ENCODE measurements at regions not wholly inside any gene's neighbourhood (a gene's known extent, or its start where the extent isn't known, plus 50 kb on each side); places are given as distances from the start of the nearest gene placed in this dataset.
"Not testable (repeated sequence)": the region's sequence is repeated elsewhere in the genome, so short reads cannot be mapped to it uniquely, and the experiment has no call there.

- Histone ChIP-seq H3K9me3 (ENCODE audit: control insufficient read depth, low read length) (peaks cover 9% of the 10 kb centered on the region), H3K14ac (ENCODE audit: low read length in 2 of 2) (no peak overlapping the region), H2BK15ac (ENCODE audit: low read depth, poor library complexity, severe bottlenecking) (no peak overlapping the region), H2AK5ac (ENCODE audit: low read length, severe bottlenecking) (no peak overlapping the region), H3K4me3 (ENCODE audit: insufficient read depth in 1 of 2, low read depth in 1 of 2, low read length in 2 of 2) (no peak overlapping the region), H3K18ac (ENCODE audit: low read depth in 1 of 2, low read length in 2 of 2) (no peak overlapping the region), H3K36me3 (ENCODE audit: control insufficient read depth in 1 of 2, insufficient read depth in 2 of 2, low read depth in 1 of 2, low read length in 2 of 2) (no peaks in the 10 kb centered on the region), H3K4me2 (ENCODE audit: low read length, poor library complexity, severe bottlenecking) (no peak overlapping the region), H3K23ac (ENCODE audit: low read length in 2 of 2) (no peak overlapping the region), H3K9ac (ENCODE audit: low read length) (no peak overlapping the region), H3K79me1 (replicated peaks; ENCODE audit: low read length, poor library complexity, severe bottlenecking) (no peaks in the 10 kb centered on the region), H4K91ac (ENCODE audit: low read length) (no peak overlapping the region), H2BK12ac (ENCODE audit: low read length in 2 of 2) (peak overlapping the region in 1 of 2 experiments; percentile 54), H2AFZ (ENCODE audit: low read depth, low read length) (no peak overlapping the region), H2BK5ac (ENCODE audit: low read depth, low read length, poor library complexity, severe bottlenecking) (no peak overlapping the region), H2BK120ac (ENCODE audit: low read depth, low read length) (no peak overlapping the region), H3K27ac (ENCODE audit: low read length, poor library complexity, severe bottlenecking) (no peak overlapping the region), H4K8ac (ENCODE audit: low read length) (no peak overlapping the region), H3K4me1 (ENCODE audit: control insufficient read depth, insufficient read depth, low read depth, low read length) (no peaks in the 10 kb centered on the region), H3K4ac (ENCODE audit: low read depth in 1 of 2, low read length in 2 of 2) (no peak overlapping the region), H3K27me3 (ENCODE audit: control insufficient read depth in 1 of 2, insufficient read depth in 1 of 2, low read length in 2 of 2) (no peaks in the 10 kb centered on the region)
- peak; percentile 37 for DNase-seq
- 88% methylated on average over 2 of the region's 2 CpGs for WGBS
Measured at GRCh38 chr14:38056270-38056669, 151.4 kb upstream of the SSTR1 start.

- H3K9me3 ChIP-seq (ENCODE audit: control insufficient read depth, low read length), result peaks cover 28% of the 10 kb centered on the region
- H3K9ac ChIP-seq (ENCODE audit: low read length); H2BK120ac ChIP-seq (ENCODE audit: low read depth, low read length); H4K8ac ChIP-seq (ENCODE audit: low read length); H3K4me3 ChIP-seq (ENCODE audit: insufficient read depth in 1 of 2, low read depth in 1 of 2, low read length in 2 of 2); H2BK15ac ChIP-seq (ENCODE audit: low read depth, poor library complexity, severe bottlenecking); H4K91ac ChIP-seq (ENCODE audit: low read length); H3K4me1 ChIP-seq (ENCODE audit: control insufficient read depth, insufficient read depth, low read depth, low read length); H2AK5ac ChIP-seq (ENCODE audit: low read length, severe bottlenecking); H3K27ac ChIP-seq (ENCODE audit: low read length, poor library complexity, severe bottlenecking); H2AFZ ChIP-seq (ENCODE audit: low read depth, low read length); H2BK5ac ChIP-seq (ENCODE audit: low read depth, low read length, poor library complexity, severe bottlenecking); H3K4me2 ChIP-seq (ENCODE audit: low read length, poor library complexity, severe bottlenecking); DNase-seq; H3K27me3 ChIP-seq (ENCODE audit: control insufficient read depth in 1 of 2, insufficient read depth in 1 of 2, low read length in 2 of 2); H3K79me1 ChIP-seq (replicated peaks; ENCODE audit: low read length, poor library complexity, severe bottlenecking); H3K36me3 ChIP-seq (ENCODE audit: control insufficient read depth in 1 of 2, insufficient read depth in 2 of 2, low read depth in 1 of 2, low read length in 2 of 2); H2BK12ac ChIP-seq (ENCODE audit: low read length in 2 of 2); H3K14ac ChIP-seq (ENCODE audit: low read length in 2 of 2); H3K23ac ChIP-seq (ENCODE audit: low read length in 2 of 2); H3K4ac ChIP-seq (ENCODE audit: low read depth in 1 of 2, low read length in 2 of 2); H3K18ac ChIP-seq (ENCODE audit: low read depth in 1 of 2, low read length in 2 of 2): not testable (repeated sequence)
- WGBS, result 94% methylated on average over 2 of the region's 2 CpGs
Measured at GRCh38 chr14:38062223-38062622, 145.5 kb upstream of the SSTR1 start.

- DNase-seq, result no peak
- H3K4me2 ChIP-seq (ENCODE audit: low read length, poor library complexity, severe bottlenecking), result no peak overlapping the region
- no CpG with 5 or more reads among the region's 2 CpGs for WGBS
Measured at GRCh38 chr14:38063711-38064320, 143.9 kb upstream of the SSTR1 start.

GRCh38 chr14:38065106-38065762, 142.5 kb upstream of the SSTR1 start:
- peaks cover 26% of the 10 kb centered on the region for H3K9me3 ChIP-seq (ENCODE audit: control insufficient read depth, low read length)
- no peaks in the 10 kb centered on the region for H3K27me3 ChIP-seq (ENCODE audit: control insufficient read depth in 1 of 2, insufficient read depth in 1 of 2, low read length in 2 of 2)
- no peak overlapping the region for H2AK5ac ChIP-seq (ENCODE audit: low read length, severe bottlenecking)
- no peak overlapping the region for H3K23ac ChIP-seq (ENCODE audit: low read length in 2 of 2)
- H3K4me2 ChIP-seq (ENCODE audit: low read length, poor library complexity, severe bottlenecking), result no peak overlapping the region
- no peak overlapping the region for H3K9ac ChIP-seq (ENCODE audit: low read length)
- H3K4ac ChIP-seq (ENCODE audit: low read depth in 1 of 2, low read length in 2 of 2), result no peak overlapping the region
- H3K14ac ChIP-seq (ENCODE audit: low read length in 2 of 2), result no peak overlapping the region
- no peak overlapping the region for H3K18ac ChIP-seq (ENCODE audit: low read depth in 1 of 2, low read length in 2 of 2)
- no peaks in the 10 kb centered on the region for H3K4me1 ChIP-seq (ENCODE audit: control insufficient read depth, insufficient read depth, low read depth, low read length)
- H2BK120ac ChIP-seq (ENCODE audit: low read depth, low read length), result no peak overlapping the region
- DNase-seq, result no peak
- no peak overlapping the region for H3K4me3 ChIP-seq (ENCODE audit: insufficient read depth in 1 of 2, low read depth in 1 of 2, low read length in 2 of 2)
- H3K79me1 ChIP-seq (replicated peaks; ENCODE audit: low read length, poor library complexity, severe bottlenecking), result no peaks in the 10 kb centered on the region
- 94% methylated on average over 6 of the region's 6 CpGs for WGBS
- no peak overlapping the region for H3K27ac ChIP-seq (ENCODE audit: low read length, poor library complexity, severe bottlenecking)
- no peak overlapping the region for H2BK12ac ChIP-seq (ENCODE audit: low read length in 2 of 2)
- no peak overlapping the region for H2BK15ac ChIP-seq (ENCODE audit: low read depth, poor library complexity, severe bottlenecking)
- no peak overlapping the region for H2AFZ ChIP-seq (ENCODE audit: low read depth, low read length)
- peak overlapping the region; percentile 35 for H4K8ac ChIP-seq (ENCODE audit: low read length)
- H3K36me3 ChIP-seq (ENCODE audit: control insufficient read depth in 1 of 2, insufficient read depth in 2 of 2, low read depth in 1 of 2, low read length in 2 of 2), result no peaks in the 10 kb centered on the region
- no peak overlapping the region for H4K91ac ChIP-seq (ENCODE audit: low read length)
- no peak overlapping the region for H2BK5ac ChIP-seq (ENCODE audit: low read depth, low read length, poor library complexity, severe bottlenecking)

More at GRCh38 chr14:38063711-38064320, 143.9 kb upstream of the SSTR1 start:
- H2BK120ac ChIP-seq (ENCODE audit: low read depth, low read length), result no peak overlapping the region
- no peak overlapping the region for H3K27ac ChIP-seq (ENCODE audit: low read length, poor library complexity, severe bottlenecking)
- no peaks in the 10 kb centered on the region for H3K79me1 ChIP-seq (replicated peaks; ENCODE audit: low read length, poor library complexity, severe bottlenecking)
- no peak overlapping the region for H2AFZ ChIP-seq (ENCODE audit: low read depth, low read length)
- no peak overlapping the region for H3K4ac ChIP-seq (ENCODE audit: low read depth in 1 of 2, low read length in 2 of 2)
- no peak overlapping the region for H3K14ac ChIP-seq (ENCODE audit: low read length in 2 of 2)
- H3K27me3 ChIP-seq (ENCODE audit: control insufficient read depth in 1 of 2, insufficient read depth in 1 of 2, low read length in 2 of 2), result no peaks in the 10 kb centered on the region
- no peaks in the 10 kb centered on the region for H3K36me3 ChIP-seq (ENCODE audit: control insufficient read depth in 1 of 2, insufficient read depth in 2 of 2, low read depth in 1 of 2, low read length in 2 of 2)
- H3K9me3 ChIP-seq (ENCODE audit: control insufficient read depth, low read length), result peaks cover 28% of the 10 kb centered on the region
- H2BK12ac ChIP-seq (ENCODE audit: low read length in 2 of 2), result no peak overlapping the region
- no peak overlapping the region for H3K4me3 ChIP-seq (ENCODE audit: insufficient read depth in 1 of 2, low read depth in 1 of 2, low read length in 2 of 2)
- H3K4me1 ChIP-seq (ENCODE audit: control insufficient read depth, insufficient read depth, low read depth, low read length), result no peaks in the 10 kb centered on the region
- H4K91ac ChIP-seq (ENCODE audit: low read length), result no peak overlapping the region
- H3K9ac ChIP-seq (ENCODE audit: low read length), result no peak overlapping the region
- no peak overlapping the region for H2AK5ac ChIP-seq (ENCODE audit: low read length, severe bottlenecking)
- no peak overlapping the region for H3K18ac ChIP-seq (ENCODE audit: low read depth in 1 of 2, low read length in 2 of 2)
- no peak overlapping the region for H3K23ac ChIP-seq (ENCODE audit: low read length in 2 of 2)
- no peak overlapping the region for H2BK5ac ChIP-seq (ENCODE audit: low read depth, low read length, poor library complexity, severe bottlenecking)
- no peak overlapping the region for H4K8ac ChIP-seq (ENCODE audit: low read length)
- H2BK15ac ChIP-seq (ENCODE audit: low read depth, poor library complexity, severe bottlenecking), result no peak overlapping the region

All from mesenchymal stem cell (in vitro differentiated cells and primary cell).